Uterus (tissue), 3 donors: ENCODE measurements at regions not wholly inside any gene's neighbourhood (a gene's known extent, or its start where the extent isn't known, plus 50 kb on each side); places are given as distances from the start of the nearest gene placed in this dataset.

ENCODE experiments used
- DNase-seq, 2 donors: peaks; one replicate each; pipeline ENCODE4 v3.0.0-alpha.2; 2019 to 2020
- H3K27ac ChIP-seq, 2 donors: fragments of 200-600 bp; sonication (generic); 1 replicate in 1 of 2; 2 replicates in 1 of 2; pipeline ENCODE4 v1.5.1; 2016 to 2018
- H3K27me3 ChIP-seq, 2 donors: fragments of 200-600 bp; sonication (generic); one replicate each; pipeline ENCODE4 v1.5.1; 2018 to 2019; ENCODE audit warnings: control low read depth in 1 of 2
- H3K36me3 ChIP-seq, 2 donors: fragments of 200-600 bp; sonication (generic); one replicate each; pipeline ENCODE4 v1.5.1; 2019; ENCODE audit warnings: control low read depth in 1 of 2
- H3K4me1 ChIP-seq, 2 donors: fragments of 200-600 bp; sonication (generic); one replicate each; pipeline ENCODE4 v1.5.1; 2018 to 2019; ENCODE audit warnings: control low read depth in 1 of 2
- H3K4me3 ChIP-seq, 2 donors: fragments of 200-600 bp; sonication (generic); 1 replicate in 1 of 2; 2 replicates in 1 of 2; pipeline ENCODE4 v1.5.1; 2018 to 2019; ENCODE audit warnings: mild to moderate bottlenecking in 1 of 2
- H3K9me3 ChIP-seq, 2 donors: fragments of 200-600 bp; sonication (generic); one replicate each; pipeline ENCODE4 v1.5.1; 2019; ENCODE audit warnings: control low read depth in 1 of 2
- POLR2A ChIP-seq, 2 donors: fragments of 450-650 bp; IDR thresholded peaks; one replicate each; pipeline ENCODE4 v1.6.1; 2016; ENCODE audit warnings: antibody characterized with exemption in 2 of 2, mild to moderate bottlenecking in 1 of 2, moderate library complexity in 1 of 2
- intact Hi-C: fragments of 100-400 bp; cut with DNase I; formaldehyde crosslinking; loops from one replicate; pipeline ENCODE4 v1.15.1; 2023; ENCODE audit warnings: low total_unique reads
- TF ChIP-seq, protein P1 (sequence below), 4 experiments: fragments of 200-600 bp in 2 of 4; fragments of 450-650 bp in 2 of 4; sonication (generic) in 2 of 4; IDR thresholded peaks; one replicate each; pipeline ENCODE4 v1.5.1; 2016 to 2019; ENCODE audit warnings: antibody characterized with exemption in 4 of 4, mild to moderate bottlenecking in 2 of 4, moderate library complexity in 1 of 4
- donor health status: DM: yes; HTN: yes; CAD: no.

DNA sequence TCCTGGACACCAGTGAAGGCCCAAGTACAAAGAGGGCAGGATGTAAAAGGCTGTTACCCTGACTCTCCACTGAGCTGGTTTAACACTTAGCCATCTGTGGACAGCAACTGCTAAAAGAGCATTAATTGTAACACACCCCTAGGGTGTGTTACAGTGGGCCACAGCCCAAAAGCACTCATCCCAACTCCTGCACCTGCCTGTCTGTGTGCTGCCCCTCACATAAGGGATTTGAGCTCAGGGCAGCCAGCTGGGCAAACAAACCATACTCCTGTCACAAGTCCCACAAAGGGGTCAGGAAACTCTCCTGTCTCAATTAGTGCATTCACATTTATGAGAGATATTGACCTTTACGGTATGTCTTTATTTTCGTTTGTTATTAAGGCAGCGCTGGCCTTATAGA, 833.1 kb upstream of the NXPH2 start:
- Histone ChIP-seq H3K4me3 (no peak overlapping the region), H3K27ac (no peak overlapping the region), H3K27me3 (no peaks in the 10 kb centered on the region), H3K9me3 (no peaks in the 10 kb centered on the region), H3K36me3 (no peaks in the 10 kb centered on the region), H3K4me1 (no peaks in the 10 kb centered on the region)
- intact Hi-C loops, result no loop called here
- DNase-seq, result no peak
- TF ChIP-seq, protein P1, sequence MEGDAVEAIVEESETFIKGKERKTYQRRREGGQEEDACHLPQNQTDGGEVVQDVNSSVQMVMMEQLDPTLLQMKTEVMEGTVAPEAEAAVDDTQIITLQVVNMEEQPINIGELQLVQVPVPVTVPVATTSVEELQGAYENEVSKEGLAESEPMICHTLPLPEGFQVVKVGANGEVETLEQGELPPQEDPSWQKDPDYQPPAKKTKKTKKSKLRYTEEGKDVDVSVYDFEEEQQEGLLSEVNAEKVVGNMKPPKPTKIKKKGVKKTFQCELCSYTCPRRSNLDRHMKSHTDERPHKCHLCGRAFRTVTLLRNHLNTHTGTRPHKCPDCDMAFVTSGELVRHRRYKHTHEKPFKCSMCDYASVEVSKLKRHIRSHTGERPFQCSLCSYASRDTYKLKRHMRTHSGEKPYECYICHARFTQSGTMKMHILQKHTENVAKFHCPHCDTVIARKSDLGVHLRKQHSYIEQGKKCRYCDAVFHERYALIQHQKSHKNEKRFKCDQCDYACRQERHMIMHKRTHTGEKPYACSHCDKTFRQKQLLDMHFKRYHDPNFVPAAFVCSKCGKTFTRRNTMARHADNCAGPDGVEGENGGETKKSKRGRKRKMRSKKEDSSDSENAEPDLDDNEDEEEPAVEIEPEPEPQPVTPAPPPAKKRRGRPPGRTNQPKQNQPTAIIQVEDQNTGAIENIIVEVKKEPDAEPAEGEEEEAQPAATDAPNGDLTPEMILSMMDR (IDR thresholded peaks at IDR 0.05), result no peak
- no peak for TF ChIP-seq POLR2A (IDR thresholded peaks at IDR 0.05)

DNA sequence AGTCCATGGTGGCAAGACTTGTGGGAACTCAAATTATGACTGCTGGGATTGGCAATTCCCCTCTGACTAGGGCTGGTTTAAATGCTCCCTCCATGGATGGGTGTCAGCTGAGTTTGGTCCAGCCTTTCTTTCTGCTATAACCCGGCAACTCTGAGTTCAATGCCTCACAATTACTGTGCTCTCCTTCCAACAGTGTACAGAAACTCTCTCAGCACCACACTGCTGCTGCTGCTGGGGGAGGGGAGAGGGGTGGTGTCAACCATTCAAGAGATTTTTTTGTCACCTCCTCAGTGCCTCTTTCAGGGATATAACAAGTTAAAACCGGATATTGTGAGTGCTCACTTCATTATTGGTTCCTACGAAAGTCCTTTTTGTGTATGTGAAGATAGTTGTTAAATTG, 830.3 kb upstream of the NXPH2 start:
- no peaks in the 10 kb centered on the region for H3K9me3 ChIP-seq
- H3K4me3 ChIP-seq, result no peak overlapping the region
- no peaks in the 10 kb centered on the region for H3K4me1 ChIP-seq
- no peaks in the 10 kb centered on the region for H3K36me3 ChIP-seq
- no peaks in the 10 kb centered on the region for H3K27me3 ChIP-seq
- no peak for DNase-seq
- H3K27ac ChIP-seq, result no peak overlapping the region
- intact Hi-C loops, result no loop called here
- TF ChIP-seq, protein P1 (IDR thresholded peaks at IDR 0.05), result no peak
- TF ChIP-seq POLR2A (IDR thresholded peaks at IDR 0.05), result no peak

- Histone ChIP-seq H3K27ac (no peak overlapping the region), H3K4me3 (no peak overlapping the region), H3K27me3 (no peaks in the 10 kb centered on the region), H3K9me3 (no peaks in the 10 kb centered on the region), H3K36me3 (no peaks in the 10 kb centered on the region), H3K4me1 (no peaks in the 10 kb centered on the region)
- no peak for DNase-seq
- intact Hi-C loops, result no loop called here
- no peak for TF ChIP-seq POLR2A (IDR thresholded peaks at IDR 0.05)
- TF ChIP-seq, protein P1 (IDR thresholded peaks at IDR 0.05), result no peak
Measured at GRCh38 chr2:139609109-139609508, 828.9 kb upstream of the NXPH2 start.

DNA sequence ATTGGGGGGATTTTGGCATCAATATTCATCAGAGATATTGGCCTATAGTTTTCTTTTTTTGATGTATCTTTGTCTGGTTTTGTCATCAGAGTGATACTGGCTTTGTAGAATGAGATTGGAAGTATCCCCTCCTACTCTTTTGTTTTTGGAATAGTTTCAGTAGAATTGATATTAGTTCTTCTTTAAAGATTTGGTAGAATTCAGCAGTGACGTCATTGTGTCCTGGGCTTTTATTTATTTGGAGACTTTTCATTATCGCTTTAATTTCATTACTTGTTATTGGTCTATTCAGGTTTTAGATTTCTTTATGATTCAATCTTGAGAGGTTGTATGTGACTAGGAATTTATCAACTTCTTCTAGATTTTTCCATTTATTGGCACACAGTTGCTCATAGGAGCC, 825.5 kb upstream of the NXPH2 start:
- H3K9me3 ChIP-seq, result no peaks in the 10 kb centered on the region
- intact Hi-C loops, result no loop called here
- no peaks in the 10 kb centered on the region for H3K27me3 ChIP-seq
- no peak overlapping the region for H3K4me3 ChIP-seq
- DNase-seq, result no peak
- H3K36me3 ChIP-seq, result no peaks in the 10 kb centered on the region
- H3K4me1 ChIP-seq, result no peaks in the 10 kb centered on the region
- TF ChIP-seq, protein P1 (IDR thresholded peaks at IDR 0.05), result no peak
- no peak for TF ChIP-seq POLR2A (IDR thresholded peaks at IDR 0.05)
- H3K27ac ChIP-seq, result no peak overlapping the region

DNA sequence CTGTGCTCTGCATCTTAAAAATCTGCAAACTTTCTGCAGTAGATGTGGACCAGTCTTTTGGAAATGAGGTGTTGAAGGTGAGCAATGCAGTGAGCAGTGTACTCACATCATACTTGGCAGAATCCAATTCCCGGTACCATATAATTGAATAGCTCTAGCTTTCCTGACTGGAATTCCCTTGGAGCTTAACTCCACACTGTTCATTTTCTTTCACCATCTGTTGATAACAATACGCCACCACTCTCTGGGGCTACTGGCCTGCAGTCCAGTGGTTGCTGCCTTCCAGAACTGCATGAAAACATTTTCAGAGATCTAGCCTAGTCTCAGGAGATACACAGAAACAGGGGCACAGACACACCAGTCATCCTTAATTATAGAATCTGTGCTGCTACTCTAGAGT, 820.0 kb upstream of the NXPH2 start:
- Histone ChIP-seq H3K9me3 (no peaks in the 10 kb centered on the region), H3K27ac (no peak overlapping the region), H3K4me3 (no peak overlapping the region), H3K4me1 (no peaks in the 10 kb centered on the region), H3K27me3 (no peaks in the 10 kb centered on the region), H3K36me3 (no peaks in the 10 kb centered on the region)
- no peak for DNase-seq
- intact Hi-C loops, result no loop called here
- no peak for TF ChIP-seq POLR2A (IDR thresholded peaks at IDR 0.05)
- TF ChIP-seq, protein P1 (IDR thresholded peaks at IDR 0.05), result no peak
